Stimulated activated naive CD8-positive, alpha-beta T cell treated with anti-CD3 and anti-CD28 coated beads, Interleukin-15, amount 100 ng/mL, for 72 hours (primary cell): ENCODE measurements at regions not wholly inside any gene's neighbourhood (a gene's known extent, or its start where the extent isn't known, plus 50 kb on each side); places are given as distances from the start of the nearest gene placed in this dataset.
A peak's percentile ranks its signal among the peaks of the same experiment; 100 is the strongest.

Experiments used
- ATAC-seq: fragments of 150-1000 bp; cut with Tn5 transposase; 2 replicates; pipeline ENCODE4 v1.10.0; 2021; ENCODE audit warnings: mild to moderate bottlenecking, moderate library complexity
- DNase-seq, 2 donors: peaks; one replicate each; pipeline ENCODE4 v3.0.0; 2021 to 2022
- H3K27ac Mint-ChIP-seq, 2 donors: one replicate each; pipeline ENCODE4 v1.8.0; 2022; ENCODE audit warnings: mild to moderate bottlenecking in 2 of 2, mixed read lengths in 2 of 2, moderate library complexity in 2 of 2
- H3K27me3 Mint-ChIP-seq: one replicate; pipeline ENCODE4 v1.8.0; 2022; ENCODE audit warnings: mixed read lengths
- H3K4me1 Mint-ChIP-seq: one replicate; pipeline ENCODE4 v1.8.0; 2022; ENCODE audit warnings: mild to moderate bottlenecking, mixed read lengths
- H3K4me3 Mint-ChIP-seq, 2 donors: one replicate each; pipeline ENCODE4 v1.8.0; 2022; ENCODE audit warnings: mild to moderate bottlenecking in 2 of 2, mixed read lengths in 2 of 2, moderate library complexity in 1 of 2
- H3K9me3 Mint-ChIP-seq, 2 donors: one replicate each; pipeline ENCODE4 v1.8.0; 2022; ENCODE audit warnings: mixed read lengths in 2 of 2

DNA sequence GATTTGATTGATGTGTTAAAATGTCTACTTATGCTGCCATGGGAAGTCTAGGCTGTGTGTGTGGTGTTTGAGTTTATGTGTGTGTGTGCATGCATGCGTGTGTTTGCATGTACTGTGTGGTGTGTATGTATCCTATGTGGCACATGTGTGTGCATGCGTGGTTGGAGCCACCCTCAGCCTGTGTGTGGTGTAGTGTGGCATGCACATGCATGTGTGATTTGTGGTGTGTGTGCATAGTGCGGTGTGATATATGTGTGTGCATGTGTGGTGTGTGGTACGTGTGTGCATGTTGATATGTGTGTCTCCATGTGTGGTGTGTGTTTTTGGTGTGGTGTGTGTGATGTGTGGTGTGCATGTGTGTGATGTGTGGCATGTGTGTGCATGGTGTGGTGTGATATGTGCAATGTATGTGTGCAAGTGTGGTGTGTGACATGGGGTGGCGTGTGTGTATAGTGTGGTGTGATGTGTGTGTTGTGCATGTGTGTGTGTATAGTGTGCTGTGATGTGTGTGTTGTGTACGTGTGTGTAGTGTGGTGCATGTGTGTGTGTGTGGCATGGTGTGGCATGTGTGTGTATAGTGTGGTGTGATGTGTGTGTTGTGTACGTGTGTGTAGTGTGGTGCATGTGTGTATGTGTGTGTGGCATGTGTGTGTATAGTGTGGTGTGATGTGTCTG, 66.6 kb upstream of the HDAC4 start:
- Mint-ChIP-seq H3K27me3 (no peaks in the 10 kb centered on the region), H3K27ac (no peak overlapping the region), H3K4me1 (no peaks in the 10 kb centered on the region), H3K4me3 (no peak overlapping the region), H3K9me3 (no peaks in the 10 kb centered on the region)
- ATAC-seq = no peak
- DNase-seq = no peak

DNA sequence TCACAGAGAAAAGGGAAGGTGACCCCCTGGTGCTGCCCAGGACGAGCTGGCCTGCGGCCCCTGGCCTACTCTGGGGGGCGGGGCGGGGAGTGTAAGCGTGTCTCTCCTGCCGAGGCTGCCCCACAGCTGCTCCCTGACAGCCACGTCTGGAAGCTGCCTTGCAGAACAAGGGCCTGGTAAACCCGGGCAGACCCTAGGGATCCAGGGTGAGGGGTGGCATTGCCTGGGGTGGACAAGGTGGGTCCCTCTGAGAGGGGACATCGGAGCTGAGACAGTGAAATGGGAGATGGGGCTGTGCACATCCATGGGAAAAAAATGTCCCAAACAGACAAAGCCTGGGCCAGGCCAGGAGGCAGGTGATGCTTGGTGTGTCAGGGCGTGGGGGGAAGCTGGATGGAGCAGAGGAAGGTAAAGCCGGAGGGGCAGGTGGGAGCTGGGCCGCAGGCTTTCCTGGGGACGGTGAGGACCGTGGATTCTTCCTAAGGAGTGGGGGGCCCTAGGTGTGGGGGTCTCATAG, 66.0 kb upstream of the HDAC4 start:
- ATAC-seq = no peak
- Mint-ChIP-seq H3K27me3 (no peaks in the 10 kb centered on the region), H3K27ac (no peak overlapping the region), H3K4me3 (no peak overlapping the region), H3K9me3 (no peaks in the 10 kb centered on the region), H3K4me1 (no peaks in the 10 kb centered on the region)
- DNase-seq = no peak

DNA sequence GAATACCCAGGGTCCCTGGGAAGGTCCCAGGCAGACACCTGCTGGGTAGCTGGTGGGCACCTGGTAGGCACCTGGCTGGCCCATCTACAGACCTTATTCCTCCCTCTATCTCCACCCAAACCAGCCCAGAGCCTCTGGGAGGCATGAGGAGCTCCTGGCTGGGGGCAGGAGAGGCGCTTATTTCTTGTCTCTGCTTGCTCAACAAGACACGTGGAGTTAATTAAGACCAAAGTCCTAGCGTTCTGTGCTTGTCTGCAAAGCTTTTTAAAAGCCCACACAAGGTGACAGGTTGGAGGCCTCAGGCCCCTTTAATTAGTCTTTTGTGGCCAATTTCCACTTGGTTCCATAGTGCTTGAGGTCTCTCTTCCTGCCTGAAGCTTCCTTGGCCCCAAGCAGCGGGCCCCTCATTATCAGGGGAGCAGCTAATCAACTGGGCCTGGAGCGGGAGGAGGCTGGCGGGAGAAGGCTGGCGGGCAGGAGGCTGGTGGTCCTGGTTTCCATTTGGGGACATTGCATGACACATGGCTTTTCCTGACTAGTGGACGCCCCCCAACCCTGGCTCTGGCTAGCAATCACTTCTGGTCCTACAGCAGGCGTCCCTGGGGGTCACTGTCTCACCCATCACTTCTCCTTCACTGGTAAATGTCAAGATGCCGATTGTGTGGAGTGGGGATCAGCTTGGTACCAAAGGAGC, 65.4 kb upstream of the HDAC4 start:
- H3K27me3 Mint-ChIP-seq = no peaks in the 10 kb centered on the region
- DNase-seq = no peak

DNA sequence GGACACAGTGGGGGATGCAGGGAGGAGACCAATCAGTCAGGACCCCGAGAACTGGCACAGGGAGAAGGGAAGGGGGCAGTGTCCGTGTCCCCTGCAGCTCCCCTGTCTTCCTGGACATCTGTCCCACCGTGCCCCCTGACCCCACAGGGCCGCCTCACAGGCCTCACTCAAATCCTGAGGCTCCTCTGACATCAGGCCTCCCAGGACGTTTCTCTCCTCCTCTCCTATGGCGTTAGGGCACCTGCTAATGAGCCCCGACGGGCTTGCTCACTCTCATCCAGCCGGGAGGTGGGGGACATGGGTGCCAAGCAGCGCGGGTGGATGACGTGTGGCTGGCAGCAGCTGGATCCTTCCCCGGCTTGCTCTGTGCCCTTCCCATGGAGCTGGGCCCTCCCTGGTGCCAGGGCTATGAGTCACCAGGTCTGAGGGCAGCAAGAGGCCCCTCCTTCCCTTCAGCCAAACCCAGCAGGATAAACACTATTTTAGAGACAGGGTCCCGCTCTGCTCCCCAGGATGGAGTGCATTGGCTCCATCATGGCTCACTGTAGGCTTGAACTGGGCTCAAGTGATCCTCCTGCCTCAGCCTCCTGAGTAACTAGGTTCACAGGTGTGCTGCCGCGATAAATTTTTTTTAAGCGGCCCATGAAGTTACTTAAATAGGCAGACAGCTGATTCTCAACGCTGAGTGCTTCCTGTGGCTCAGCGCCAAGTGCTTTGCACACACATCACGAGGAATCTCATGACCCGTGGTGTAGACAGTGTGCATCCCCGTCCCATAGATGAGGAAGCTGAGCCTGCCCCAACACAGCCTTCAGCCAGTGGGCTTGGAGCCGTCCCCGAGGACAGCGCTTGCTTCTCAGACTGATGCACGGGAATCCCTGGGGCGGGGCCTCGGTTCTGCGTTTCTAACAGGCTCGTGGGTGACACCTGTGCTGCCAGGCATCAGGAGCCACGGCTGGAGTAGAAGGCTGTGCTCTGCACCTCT, 64.5 kb upstream of the HDAC4 start:
- Mint-ChIP-seq H3K27ac (peak overlapping the region in 1 of 2 donors; percentile 45), H3K27me3 (no peaks in the 10 kb centered on the region), H3K4me1 (no peaks in the 10 kb centered on the region), H3K4me3 (no peak overlapping the region), H3K9me3 (no peaks in the 10 kb centered on the region)
- ATAC-seq = no peak
- no peak for DNase-seq

More for the DNA sequence above, 65.4 kb upstream of the HDAC4 start:
- no peak for ATAC-seq
- no peaks in the 10 kb centered on the region for H3K4me1 Mint-ChIP-seq
- H3K27ac Mint-ChIP-seq = no peak overlapping the region
- H3K9me3 Mint-ChIP-seq = no peaks in the 10 kb centered on the region
- H3K4me3 Mint-ChIP-seq = no peak overlapping the region

DNA sequence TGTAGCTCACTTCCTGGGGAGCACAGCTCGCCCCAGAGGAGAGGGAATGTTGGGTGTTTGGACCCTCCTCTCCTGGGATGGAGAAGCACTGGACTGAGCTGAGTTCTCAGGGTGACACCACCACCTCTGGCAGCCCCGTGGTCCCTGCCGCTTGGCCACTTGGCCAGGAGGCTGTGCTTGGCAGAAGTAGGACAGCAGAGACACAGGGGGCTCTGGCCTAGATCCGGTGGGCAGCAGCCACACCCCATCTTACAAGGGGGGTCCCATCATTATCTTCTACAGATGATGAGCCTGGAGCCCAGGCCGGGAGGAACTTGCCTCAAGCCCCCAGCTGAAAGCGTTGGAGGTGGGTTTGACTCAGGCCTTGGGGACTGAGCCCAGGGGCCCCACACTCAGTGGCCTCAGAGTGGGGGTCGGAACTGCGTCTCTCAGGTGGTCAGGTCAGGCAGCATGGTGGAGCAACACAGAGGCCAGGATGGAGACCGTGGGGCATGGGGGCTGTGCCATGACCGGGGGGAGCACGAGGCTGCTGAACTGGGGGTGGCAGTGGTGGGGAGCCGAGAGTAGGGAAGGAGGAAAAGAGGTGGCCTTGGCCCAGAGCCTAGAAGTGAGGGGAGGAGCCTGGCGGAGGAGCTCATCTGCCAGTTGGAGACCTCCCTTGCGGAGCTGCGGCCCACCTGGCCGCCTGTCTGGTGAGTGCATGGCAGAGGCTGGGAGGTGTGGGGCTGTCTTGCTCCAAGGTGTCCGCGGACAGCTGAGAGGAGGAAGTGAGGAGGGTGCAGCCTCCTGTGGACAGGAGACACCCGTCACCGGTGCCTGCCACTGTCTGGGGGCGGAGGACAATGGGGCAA, 63.6 kb upstream of the HDAC4 start:
- ATAC-seq (no peak), DNase-seq (no peak)
- peak overlapping the region in 1 of 2 donors; percentile 45 for H3K27ac Mint-ChIP-seq
- H3K4me3 Mint-ChIP-seq = no peak overlapping the region
- H3K4me1 Mint-ChIP-seq = no peaks in the 10 kb centered on the region
- no peaks in the 10 kb centered on the region for H3K27me3 Mint-ChIP-seq
- H3K9me3 Mint-ChIP-seq = no peaks in the 10 kb centered on the region

DNA sequence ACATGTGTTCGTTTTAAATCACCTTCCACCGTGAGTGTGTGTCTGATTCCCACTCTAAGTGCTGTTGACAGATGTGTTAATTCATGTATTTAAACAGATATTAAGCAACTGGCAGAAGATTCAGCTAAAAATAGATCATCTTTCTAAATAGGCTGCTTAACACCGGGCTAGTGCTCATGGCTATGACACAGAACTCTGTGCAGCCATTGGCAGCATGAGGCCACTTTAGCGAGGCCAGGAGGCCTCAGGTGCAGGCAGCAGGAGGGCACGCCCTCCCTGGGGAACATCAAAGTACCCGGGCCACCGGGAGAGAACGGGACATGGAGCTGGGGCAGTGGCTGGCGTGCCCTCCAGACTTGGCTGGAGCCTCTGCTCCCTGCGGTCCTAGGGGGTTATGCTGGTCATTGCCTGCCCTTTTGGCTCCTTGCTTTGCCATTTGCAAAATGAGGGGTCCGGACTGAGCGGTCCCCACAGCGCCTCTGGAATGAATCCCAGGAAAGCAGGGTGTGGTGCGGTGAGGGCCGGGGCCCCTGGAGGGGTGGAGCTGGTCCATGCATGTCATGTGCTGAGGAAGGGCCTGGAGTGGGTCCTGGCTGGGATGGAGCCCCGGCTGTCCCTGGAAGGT, 62.8 kb upstream of the HDAC4 start:
- Mint-ChIP-seq H3K27ac (peak overlapping the region; percentile 11 to 43), H3K4me1 (no peaks in the 10 kb centered on the region), H3K27me3 (no peaks in the 10 kb centered on the region), H3K4me3 (no peak overlapping the region), H3K9me3 (no peaks in the 10 kb centered on the region)
- DNase-seq (no peak), ATAC-seq (no peak)

DNA sequence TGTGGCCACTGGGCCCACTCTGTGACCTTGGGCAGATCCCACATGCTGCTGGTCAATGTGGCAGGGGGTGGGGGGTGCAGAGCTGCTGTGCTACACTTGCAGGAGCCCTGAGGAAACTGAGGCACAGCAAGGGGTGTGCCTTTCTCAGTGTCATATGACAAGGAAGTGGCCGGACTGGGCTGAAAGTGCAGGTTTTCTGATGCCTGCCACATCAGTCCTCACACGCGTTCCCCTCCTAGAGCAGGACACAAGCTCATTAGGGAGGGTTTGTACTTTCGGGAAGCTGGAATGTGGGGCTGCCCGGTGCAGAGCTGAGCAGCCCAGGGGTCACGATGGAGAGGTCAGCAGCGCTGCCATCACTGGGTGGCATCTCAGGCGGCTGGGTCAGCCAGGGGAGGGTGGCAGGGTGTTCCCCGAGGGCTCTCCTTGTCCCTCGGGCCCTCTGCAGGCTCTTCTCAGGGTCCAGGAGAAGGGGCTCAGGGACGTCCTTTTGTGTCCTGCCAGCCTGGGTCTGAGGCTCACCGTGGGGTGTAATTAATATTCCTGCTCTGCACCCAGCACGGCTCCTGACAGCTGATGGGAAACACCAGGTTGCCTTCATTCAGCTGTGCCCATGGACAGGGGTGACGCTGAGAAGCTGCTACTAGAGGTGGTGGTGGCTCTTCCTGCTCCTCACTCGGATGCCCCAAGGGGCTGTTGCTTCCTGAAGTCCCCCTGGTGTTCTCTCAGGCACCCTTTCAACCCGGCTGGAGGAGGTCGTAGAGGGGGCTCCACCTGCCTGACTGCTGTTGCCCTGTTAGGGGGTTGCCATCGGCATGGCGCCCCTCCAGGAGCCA, 62.1 kb upstream of the HDAC4 start:
- Mint-ChIP-seq H3K27ac (peak overlapping the region in 1 of 2 donors; percentile 11), H3K9me3 (no peaks in the 10 kb centered on the region), H3K27me3 (no peaks in the 10 kb centered on the region), H3K4me1 (no peaks in the 10 kb centered on the region), H3K4me3 (no peak overlapping the region)
- no peak for ATAC-seq
- no peak for DNase-seq

DNA sequence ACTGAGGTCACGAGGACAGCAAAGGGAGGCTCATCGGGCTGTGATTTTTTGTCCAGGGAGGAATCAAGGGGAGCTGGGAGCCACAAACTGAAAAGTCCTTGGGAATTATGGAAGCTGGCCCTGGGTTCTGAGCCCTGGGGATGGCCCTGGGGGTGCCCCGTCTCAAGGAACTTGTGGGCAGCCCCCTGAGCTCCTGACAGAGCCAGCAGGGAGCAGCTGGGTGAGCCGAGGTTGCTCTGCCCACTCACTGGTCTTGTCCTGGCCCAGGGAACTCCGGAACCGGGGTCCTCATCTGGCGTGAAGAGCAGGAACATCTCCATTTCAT, 61.3 kb upstream of the HDAC4 start:
- ATAC-seq (no peak), DNase-seq (peak in 1 of 2 donors; percentile 1)
- Mint-ChIP-seq H3K4me3 (no peak overlapping the region), H3K27ac (peak overlapping the region in 1 of 2 donors; percentile 67), H3K27me3 (no peaks in the 10 kb centered on the region), H3K9me3 (no peaks in the 10 kb centered on the region), H3K4me1 (no peaks in the 10 kb centered on the region)

DNA sequence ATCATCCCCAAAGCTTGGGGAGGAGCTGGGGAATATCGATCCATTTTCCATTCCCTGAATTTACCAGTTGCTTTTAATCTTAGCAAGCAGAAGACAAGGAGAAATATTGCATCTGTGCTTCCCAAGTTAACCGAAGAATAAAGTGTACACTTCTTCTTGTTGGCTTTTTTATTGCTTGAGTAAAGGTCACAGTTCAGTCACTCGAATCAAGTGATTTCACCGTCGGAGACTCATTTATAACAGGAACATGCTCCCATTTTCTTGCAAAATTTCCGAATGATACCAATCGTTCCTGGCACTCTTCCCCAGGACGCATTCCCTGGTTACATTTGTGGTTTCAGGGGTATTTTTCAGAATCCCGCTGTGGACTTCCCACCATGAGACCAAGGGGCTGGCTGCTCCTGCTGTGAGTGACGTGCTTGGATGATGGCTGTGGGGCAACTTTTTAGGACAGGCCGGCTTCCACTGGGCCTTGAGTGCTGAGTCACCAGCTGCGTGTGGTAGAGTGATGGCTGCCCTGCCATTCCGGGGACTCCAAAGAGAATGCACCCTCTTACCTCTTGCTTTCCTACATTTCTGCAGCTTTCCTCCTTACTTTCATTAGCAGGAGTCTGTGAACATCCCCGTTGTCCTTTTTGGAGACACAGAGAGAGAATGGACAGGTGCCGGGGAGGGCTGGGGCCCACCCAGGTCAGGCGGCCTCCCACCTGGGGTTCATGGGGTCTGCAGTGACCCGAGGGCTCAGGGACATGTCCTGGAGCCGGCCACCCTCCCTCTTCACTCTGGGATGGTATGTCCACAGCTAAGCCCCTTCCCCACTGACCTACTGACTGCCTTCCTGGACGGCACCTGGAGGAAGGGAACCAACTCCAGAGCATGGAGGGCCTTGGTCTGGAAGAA, 60.7 kb upstream of the HDAC4 start:
- Mint-ChIP-seq H3K9me3 (no peaks in the 10 kb centered on the region), H3K27me3 (peaks cover 5% of the 10 kb centered on the region), H3K27ac (peak overlapping the region in 1 of 2 donors; percentile 67), H3K4me3 (no peak overlapping the region), H3K4me1 (no peaks in the 10 kb centered on the region)
- DNase-seq (no peak), ATAC-seq (no peak)

DNA sequence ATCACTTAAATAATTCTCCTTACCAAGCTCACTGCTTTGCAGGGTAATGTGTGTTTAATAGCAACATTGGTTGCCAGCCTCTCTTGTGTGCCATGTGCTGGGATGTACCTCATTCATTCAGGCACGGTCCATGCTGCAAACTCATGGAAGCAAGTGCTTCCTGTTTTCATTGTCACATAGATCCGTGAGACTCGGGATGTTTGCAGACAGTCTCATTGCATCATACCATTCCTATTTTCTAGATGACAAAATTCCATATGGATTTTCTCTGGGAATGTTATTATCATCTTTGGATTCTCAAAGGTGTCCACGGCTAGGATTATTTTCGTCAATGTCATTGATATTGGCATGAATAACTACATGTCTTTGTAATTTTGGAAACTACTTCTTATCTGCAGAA, 60.0 kb upstream of the HDAC4 start:
- H3K4me3 Mint-ChIP-seq = no peak overlapping the region
- no peak for DNase-seq
- H3K4me1 Mint-ChIP-seq = no peaks in the 10 kb centered on the region
- peaks cover 12% of the 10 kb centered on the region for H3K27me3 Mint-ChIP-seq
- H3K9me3 Mint-ChIP-seq = peaks cover 0 to 3% of the 10 kb centered on the region in 2 donors
- H3K27ac Mint-ChIP-seq = no peak overlapping the region
- no peak for ATAC-seq

DNA sequence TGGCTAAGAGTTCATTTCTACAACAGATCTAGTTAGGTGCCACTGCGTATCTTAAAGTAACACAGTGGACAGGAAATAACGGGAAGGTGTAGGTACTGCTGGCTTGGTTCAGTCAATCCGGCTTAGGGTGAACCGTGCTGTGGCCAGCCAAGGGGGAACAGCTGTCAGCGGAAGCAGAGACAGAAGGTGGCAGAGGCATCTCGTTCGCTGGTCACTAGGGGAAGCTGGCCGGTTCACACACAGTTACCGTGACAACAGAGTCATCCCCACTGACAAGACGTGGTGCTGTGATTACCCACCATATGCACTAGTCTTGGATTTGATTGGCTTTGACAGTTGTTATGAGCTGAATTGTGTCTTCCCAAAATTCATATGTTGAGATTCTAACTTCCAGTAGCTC, 58.8 kb upstream of the HDAC4 start:
- DNase-seq (no peak), ATAC-seq (no peak)
- no peak overlapping the region for H3K4me3 Mint-ChIP-seq
- peak overlapping the region in 1 of 2 donors; percentile 28 for H3K27ac Mint-ChIP-seq
- peaks cover 0 to 15% of the 10 kb centered on the region in 2 donors for H3K9me3 Mint-ChIP-seq
- peaks cover 24% of the 10 kb centered on the region for H3K27me3 Mint-ChIP-seq
- H3K4me1 Mint-ChIP-seq = no peaks in the 10 kb centered on the region

DNA sequence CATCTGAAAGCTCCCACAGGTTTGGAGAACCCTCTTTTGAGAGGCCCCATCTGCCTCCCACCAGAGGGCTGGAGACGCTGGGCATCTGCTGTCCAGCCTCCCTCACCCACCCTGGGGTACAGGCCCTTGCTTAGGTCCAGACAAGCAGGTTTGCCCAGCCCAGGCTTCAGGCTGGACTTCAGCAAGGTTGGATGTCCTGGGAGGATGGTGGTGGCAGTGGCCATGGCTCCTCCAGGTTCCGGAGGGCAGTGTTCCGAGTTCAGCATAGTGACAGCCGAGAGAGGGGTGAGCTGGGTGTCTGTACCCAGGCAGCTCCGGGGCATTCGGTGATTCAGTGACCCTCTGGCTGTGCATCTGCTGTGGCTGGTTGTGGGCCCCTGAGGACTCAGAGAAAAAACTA, 58.2 kb upstream of the HDAC4 start:
- ATAC-seq (no peak), DNase-seq (peak in 1 of 2 donors; percentile 4)
- no peak overlapping the region for H3K4me3 Mint-ChIP-seq
- H3K9me3 Mint-ChIP-seq = peaks cover 1 to 20% of the 10 kb centered on the region in 2 donors
- no peaks in the 10 kb centered on the region for H3K4me1 Mint-ChIP-seq
- H3K27me3 Mint-ChIP-seq = peaks cover 24% of the 10 kb centered on the region
- H3K27ac Mint-ChIP-seq = no peak overlapping the region
